HG02623 (cell line): ENCODE measurements at regions not wholly inside any gene's neighbourhood (a gene's known extent, or its start where the extent isn't known, plus 50 kb on each side); places are given as distances from the start of the nearest gene placed in this dataset.
"Not testable (repeated sequence)": the region's sequence is repeated elsewhere in the genome, so short reads cannot be mapped to it uniquely, and the experiment has no call there.

Source experiments
- ATAC-seq: cut with Tn5 transposase; IDR thresholded peaks from one replicate; pipeline ENCODE4 v1.9.1; 2021; ENCODE audit warnings: moderate library complexity; ENCODE audit not compliant: unreplicated experiment

DNA sequence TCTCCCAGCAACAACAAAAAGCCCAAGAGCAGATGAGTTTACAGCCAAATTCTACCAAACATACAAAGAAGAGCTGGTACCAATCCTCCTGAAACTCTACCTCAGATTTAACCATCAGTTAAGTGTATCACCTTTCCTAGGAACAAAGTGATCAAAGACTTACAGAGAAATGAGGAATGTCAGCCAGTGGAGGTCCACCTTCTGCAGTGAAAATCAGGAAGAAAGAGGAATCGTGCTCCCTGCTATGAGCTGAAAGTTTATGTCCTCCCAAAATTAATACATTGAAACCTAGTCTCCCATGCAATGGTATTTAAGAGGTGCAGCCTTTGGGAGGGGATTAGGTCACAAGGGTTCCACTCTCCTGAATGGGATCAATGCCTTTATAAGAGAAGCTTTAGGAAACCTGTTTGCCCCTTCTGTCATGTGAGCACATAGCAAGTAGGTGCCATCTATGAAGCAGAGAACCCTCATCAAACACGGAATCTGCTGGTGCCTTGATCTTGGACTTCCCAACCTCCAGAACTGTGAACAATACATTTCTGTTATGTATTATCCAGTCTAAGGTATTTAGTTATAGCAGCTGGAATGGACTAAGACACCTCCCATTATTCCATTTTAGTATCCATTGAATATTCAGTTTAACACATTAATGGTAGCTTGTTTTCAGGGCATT lies 139.0 kb upstream of the FZD8 start:
- ATAC-seq, result no peak

DNA sequence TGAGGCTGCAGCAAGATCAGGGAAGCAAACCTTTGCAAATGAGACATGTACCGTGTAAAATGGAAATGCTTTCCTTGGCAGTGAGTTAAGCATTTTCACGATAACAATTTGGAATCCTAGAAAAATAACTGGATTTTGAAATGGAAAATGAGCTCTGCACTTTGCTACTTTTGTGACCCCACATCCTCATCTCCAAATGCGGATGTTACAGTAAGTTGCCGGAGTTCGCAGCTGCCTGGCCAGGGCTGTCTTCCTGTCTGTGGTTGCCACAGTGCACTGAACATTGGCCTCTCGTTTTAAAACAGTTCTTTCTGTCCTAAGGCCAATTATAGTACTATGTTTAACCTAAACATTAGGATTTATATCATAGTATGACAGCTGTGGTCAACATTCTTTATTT lies 136.2 kb upstream of the FZD8 start:
- no peak for ATAC-seq

DNA sequence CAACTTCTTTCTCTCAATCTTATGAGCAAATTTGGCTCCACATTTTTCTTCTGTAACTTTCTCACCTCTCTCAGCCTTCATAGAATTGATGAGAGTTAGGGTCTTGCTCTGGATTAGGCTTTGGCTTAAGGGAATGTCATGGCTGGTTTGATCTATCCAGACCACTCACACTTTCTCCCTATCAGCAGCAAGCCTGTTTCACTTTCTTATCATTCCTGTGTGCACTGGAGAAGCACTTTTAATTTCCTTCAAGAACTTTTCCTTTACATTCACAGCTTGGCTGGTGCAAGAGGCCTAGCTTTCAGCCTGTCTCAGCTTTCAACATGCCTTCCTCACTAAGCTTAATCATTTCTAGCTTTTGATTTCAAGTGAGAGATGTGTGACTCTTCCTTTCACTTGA lies 134.5 kb upstream of the FZD8 start:
- ATAC-seq, result not testable (repeated sequence)

DNA sequence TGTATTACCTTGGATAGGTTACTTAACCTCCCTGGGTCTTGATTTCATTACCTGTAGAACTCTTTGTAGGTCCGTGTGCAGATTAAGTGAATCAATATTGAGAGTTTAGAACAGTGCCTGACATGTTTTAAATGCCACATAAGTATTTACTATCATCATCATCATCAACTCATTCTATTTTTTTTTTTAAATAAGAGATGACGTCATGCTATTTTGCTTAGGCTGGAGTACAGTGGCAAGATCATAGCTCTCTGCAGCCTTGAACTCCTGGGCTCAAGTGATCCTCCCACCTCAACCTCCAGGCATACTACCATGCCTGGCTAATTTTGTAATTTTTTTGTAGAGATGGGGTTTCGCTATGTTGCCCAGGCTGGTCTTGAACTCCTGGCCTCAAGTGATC lies 132.0 kb upstream of the FZD8 start:
- ATAC-seq, result no peak

DNA sequence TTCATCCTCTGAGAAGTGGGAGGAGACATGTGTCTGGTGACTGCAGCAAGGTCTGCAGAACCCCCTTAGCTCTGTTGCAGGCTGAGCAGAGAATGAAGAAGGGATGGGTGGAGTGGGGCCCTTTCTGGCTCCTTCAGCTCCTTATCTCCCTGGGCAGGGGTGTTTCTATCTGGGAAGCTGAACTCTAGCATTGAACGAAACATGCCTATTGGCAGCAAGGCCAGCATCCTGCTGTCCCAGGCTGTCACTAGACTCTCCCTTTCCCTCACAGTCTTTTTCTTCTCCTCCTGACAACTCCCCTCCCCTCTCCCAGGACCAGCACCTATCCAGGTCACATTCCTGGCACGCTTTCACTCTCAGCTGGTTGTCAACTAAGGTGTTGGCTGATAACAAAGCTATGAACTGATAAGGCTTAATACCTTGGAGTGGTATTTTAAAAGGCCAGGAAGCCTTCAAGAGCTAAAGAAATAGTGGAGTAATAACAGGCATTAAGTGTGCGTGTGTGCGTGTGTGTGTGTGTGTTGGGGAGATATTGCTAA lies 128.8 kb upstream of the FZD8 start:
- no peak for ATAC-seq

DNA sequence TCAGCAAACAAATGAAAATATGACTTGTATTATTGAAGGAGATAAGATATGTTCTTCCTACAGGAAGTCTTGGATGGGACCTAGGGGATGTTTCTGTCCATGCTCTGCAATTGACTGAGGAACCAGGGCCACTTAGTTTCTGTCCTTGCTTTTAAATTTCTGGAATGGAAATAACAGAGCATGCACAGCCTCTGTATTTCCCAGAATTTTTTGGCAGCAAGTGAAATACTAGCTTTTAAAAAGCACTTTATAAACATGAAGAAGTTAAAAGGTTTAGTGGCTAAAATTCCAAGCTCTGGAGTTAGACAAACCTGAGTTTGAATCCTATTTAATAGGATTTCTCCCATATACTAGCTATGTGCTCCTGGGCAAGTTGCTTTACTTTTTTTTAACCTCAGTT lies 127.7 kb upstream of the FZD8 start:
- ATAC-seq, result no peak

DNA sequence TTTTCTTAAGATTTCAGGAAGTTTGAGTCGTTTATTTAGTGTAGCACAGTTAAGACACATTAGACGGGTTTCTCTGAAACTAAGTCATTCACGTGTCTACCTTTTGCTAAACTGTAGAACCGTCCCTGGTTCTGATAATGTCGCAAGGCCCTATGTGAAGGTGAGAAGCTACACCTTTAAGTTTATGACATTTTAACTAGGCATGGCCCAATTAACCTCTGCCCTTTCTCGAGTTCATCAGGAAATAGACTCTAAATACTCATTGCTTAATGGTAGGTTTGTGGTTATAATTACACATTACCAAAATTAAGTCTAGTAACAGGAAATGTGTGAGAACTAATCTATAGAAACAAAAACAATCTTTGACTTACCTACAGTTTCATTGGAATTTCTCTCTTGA lies 126.6 kb upstream of the FZD8 start:
- ATAC-seq, result no peak

DNA sequence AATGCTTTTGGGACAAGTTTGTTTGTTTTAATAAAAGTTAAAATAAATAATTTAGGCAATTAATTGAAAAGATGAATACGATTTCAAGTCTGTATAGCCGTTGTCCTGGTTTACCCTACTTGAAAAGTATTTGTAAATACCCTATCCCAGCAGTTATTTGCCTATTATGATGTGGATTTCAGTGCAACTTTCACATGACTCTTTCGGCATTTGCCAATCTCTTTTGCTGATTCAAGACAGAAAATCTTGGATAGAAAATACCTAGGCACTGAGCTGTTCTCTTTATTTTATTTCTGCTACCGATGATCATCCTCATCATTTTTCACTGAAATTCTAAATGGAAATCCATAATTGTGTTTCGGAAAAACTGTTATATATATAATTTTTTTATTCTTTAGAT lies 125.9 kb upstream of the FZD8 start:
- no peak for ATAC-seq

DNA sequence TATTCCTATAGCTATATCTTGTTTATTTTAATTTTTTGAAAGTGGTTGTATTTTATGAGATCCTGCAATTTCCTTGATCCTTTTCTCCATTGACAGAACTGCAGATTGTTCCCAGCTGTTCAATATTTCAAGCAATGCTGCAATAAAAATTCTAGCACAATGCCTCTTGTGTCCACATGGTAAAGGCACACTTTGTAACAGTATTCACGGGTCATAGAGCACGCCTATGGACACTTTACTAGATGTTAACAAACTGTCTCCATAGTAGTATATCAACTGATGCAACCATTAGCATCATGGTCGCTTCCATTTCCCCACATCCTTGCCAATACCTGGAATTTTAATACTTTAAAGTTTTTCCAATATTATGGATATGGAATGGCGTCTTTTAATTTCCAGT lies 123.9 kb upstream of the FZD8 start:
- no peak for ATAC-seq

DNA sequence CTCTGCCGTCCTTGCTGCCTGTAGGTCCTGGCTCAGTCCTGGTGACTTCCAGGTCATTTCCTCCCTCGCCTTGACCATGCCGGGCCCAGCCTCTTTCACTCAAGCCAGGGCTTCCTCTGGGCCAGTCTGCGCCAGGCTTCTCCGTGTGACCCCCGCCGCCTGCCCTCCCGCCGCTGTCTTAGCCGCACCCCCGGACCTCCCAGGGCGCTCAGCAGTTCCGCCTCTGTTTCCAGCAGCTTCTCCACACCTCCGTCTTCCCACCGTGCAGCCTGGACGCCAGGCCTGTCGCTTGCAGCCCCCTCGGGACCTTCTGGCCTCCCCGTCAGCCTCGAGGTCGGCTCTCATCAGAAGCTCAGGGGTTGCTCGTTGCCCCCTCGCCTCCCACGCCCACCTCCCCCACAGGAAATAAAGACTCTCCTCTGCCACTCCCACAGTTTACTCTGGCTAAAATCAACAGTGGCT lies 123.0 kb upstream of the FZD8 start:
- no peak for ATAC-seq

DNA sequence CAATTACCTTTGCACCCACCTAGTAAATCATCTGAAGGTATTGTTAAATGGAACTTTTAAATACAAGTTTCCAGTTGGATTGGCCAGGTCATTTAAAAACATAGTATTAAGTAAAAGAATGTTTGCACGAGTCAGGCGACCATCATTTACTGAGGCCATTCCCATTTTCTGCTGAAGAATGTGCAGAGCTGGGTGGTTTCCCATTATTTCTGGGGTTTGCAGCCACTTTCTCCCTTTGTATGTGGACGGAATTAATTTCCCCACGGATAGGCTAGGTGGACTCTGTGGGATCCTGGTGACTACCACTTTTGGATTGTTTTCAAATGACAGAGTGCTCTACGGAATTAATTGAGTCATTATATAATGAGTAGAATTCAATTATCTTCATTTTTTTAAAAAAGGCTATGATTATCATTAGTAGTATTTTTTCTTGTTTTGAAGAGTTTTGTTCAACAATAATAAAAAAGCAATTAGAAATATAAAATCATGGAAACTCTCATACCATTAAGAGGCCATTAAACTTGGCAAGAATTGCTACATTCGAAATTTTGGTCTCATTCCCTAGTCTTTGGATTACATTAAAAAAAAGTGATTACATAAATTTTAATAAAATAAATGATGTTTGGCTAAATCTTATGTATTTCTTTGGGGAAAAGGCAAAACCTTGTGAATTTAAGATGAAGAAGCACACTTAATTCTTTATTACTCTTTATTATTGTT lies 120.4 kb upstream of the FZD8 start:
- no peak for ATAC-seq

DNA sequence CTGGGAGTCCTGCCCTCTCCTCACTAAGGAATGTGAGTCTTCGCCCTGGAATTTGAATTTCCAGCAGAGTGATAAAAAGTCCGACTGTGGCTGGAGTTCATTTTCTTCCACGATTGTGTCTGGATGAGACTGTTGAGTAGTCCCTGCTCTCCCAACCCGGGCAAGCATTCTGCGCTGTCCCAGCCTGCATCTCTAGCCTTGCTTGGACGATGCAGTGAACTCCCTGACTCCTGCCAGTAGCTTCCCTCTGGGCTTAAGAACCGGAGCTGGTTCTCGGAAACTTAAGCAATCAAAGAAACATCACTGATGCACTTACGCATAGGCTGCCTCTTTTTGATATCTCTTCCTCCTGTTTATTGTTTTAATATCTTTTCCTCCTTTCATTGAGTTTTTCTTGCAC lies 116.0 kb upstream of the FZD8 start:
- no peak for ATAC-seq

DNA sequence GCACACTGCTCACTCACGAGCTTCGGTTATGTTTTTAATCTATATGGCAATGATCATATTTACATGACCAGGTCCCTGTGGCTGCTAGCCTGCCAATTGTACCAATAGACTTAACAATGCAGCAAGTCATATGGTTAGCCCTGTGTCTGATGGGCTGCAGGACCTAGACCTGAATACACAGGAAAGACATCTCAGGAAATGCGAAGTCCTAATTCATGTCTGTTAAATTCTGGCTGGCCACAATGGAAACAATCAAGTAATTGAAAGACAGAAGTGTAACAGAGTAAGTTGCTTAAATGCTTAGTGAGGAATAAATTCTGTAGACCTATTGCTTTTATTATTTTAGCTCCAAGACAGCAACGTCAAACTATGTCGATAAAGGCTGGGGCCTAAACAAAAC lies 112.4 kb upstream of the FZD8 start:
- no peak for ATAC-seq

DNA sequence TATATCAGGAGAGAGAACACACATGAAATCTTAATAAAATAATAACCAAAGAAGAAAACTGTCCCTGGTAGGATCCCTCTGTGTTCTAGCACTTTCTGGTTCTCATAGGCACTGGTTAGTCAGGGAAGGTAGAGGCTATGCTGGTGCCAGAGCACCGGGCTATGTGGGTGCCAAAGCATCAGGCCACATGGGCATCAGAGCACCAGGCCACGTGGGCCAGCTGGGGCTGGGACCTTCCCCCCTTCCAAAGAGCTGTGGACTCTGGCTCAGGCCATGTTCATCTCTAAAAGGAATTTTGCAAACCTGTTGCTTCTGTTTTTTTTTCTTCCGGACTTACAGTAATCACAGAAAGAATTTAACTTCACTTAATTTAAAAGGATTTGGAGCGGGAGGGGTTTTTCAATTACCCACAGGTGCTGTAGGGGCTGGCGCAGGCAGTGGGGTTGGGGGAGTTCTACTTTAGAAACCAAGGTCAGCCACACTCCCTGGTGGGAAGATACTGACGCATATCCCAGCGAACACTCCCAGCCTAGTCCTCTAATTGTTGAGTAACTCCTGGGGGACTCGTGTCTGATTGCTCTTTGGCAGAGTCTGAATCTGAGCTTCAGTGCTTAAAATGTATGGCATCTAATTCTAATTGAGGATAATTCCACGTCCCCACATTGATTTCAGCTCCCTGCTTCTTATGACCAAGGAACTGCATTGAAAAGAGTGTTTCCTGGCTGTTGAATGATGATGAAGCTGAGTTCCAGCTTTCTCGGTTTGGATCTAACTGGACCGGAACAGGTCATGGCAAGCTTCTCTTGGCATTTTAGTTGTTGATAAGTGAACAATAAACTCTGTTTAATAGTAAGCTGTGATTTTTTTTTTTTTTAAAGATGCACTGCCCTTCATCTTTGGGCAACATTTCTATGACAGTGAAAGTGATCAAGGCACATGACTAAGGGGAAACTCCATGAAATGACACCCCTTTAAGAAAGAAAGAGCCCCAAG lies 110.7 kb upstream of the FZD8 start:
- no peak for ATAC-seq

DNA sequence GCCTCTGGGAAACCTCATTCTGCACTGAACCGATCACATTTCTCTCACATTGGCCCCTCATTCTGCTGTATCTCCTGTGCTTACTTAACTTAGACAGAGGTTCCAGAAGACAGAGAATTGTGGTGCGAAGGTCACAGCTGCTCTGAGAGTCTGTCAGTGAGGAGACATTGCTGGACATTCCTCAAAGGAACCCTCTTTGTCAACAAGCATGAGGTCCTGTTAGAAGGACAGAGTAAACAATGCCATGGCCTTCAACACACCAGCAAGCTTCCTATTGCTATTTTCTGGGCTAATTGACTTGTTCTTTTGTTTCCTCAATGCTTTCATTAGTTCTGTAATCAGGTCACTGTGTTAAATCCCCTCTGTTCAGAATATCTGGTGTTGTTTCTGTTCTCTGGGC lies 109.3 kb upstream of the FZD8 start:
- no peak for ATAC-seq

DNA sequence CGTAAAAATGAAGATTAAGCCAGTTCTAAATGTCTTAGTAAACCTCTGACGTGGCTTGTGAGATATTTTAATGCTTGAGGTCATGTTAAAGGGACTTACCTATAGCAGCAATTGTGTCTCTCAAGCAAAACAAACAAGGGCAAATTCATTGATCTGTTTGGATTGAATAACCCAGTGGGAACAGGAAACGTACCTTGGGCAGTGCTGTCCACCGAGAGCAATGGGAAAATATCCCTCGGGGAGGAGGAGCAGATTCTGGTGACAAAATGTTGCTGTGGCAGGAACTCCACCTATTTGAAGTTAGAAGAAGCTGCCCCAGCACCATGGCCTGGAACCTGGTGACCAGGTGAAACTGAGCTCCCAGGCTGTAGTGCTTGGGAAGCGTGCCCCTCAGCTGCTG lies 107.1 kb upstream of the FZD8 start:
- no peak for ATAC-seq

DNA sequence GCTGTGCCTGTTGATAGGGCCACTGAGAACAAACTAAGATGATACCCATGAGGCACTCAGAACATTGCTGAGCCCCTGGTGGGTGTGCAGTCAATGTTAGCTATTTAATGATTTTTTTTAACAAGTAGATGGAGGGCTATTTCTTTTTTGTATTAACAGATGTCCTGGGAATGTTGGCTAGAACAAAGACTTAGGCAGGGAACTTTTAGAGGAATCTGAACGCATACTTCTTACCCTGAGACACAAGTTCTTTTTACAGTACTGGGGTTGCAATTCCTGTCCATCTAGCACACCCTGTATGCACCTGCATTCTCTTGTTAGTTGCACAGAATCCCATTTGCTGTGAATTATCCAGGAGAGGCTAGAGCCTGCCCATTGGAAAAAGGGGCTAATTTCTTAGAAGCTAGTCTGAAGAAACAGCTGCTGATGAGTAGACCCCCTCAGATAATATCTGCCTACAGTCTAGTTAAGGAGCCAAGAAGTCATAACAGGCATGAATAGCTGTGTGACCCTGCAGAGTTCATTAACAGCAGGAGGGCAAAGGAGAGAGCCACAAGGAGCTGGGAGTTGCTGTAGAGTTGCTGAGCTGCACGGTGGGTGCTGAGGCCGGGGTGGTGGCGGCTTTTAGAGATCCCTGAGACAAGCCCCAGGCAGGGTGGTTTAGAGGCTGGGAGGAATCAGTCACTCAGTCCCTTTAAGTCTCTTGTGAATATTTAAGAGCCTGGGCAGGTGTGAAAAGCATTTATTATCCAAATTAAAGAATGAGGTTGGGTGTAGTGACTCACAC lies 103.7 kb upstream of the FZD8 start:
- no peak for ATAC-seq

DNA sequence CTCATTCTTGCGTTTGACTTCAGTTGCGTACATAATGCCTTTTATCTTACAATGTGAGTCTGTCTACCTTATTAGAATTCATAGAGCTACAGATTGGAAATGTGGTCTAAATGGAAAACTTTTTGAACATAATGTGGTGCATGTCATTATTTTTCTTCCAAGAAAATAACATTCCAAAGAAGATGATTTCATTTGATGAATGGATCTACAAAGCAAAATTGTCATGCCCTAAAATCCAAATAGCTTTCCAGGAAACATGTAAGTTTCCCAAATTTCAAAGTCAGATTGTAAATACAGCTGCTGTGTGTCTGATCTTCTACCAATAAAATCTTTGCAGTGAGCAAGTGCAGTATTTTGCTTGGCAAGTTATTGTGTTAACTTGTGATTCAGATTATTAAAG lies 101.8 kb upstream of the FZD8 start:
- ATAC-seq, result no peak

DNA sequence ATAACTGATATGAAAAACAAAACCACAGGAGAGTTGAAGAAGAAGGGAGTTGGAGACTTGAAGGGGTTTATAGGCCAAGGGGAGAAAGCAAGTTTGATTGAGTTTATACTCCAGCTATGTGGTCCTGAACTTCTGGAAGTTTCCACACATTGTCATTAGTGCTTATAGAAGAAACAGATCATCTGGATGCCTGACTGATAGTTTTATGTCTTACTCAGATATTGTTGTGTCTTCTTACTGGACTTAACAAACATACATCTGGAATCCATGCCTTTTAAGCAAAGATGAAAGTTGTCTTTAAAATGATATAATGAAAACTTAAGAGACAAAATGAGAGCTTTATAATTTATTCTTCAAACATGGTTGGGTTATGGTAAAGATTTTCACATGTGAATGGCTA lies 101.3 kb upstream of the FZD8 start:
- no peak for ATAC-seq

DNA sequence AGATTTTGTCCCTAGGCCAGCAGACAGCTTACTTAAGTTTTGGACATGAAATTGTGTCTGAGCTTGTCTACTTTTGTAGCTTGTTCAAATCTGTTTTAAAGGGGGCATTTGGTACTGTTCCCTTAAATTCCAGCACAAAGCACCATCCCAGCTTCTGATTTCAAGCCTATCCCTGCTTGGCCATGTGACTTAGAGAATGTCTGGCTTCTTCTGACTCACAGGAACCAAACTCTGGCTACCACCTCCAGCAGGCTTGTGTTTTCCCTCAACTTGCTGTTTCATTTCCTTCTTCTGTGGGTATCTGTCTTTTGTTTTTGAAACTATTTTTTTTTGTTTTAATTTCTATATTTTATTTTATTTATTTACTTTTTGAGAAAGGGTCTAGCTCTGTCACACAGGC lies 97.9 kb upstream of the FZD8 start:
- no peak for ATAC-seq

DNA sequence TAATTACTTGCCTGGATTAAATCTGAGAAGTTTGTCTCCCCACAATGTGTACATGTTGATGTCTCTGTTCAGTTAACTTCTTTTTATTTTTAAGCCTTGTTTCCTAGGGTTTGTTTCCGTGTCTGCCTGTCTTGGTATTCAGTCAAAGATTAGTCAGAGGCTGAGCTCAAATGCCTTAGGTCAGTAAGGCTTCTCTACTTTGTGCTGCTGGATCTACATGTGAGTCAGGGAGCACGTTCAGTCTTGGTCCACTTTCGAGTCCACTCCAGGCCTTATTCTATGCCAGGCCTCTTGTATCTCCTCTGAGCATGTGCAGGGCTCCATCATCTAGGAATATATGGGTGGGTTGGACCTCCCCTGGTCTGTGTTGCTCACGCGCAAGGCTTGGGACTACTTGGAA lies 93.3 kb upstream of the FZD8 start:
- ATAC-seq, result no peak
